ENCODE measurements at regions not wholly inside any gene's neighbourhood (a gene's known extent, or its start where the extent isn't known, plus 50 kb on each side); places are given as distances from the start of the nearest gene placed in this dataset.

DNA sequence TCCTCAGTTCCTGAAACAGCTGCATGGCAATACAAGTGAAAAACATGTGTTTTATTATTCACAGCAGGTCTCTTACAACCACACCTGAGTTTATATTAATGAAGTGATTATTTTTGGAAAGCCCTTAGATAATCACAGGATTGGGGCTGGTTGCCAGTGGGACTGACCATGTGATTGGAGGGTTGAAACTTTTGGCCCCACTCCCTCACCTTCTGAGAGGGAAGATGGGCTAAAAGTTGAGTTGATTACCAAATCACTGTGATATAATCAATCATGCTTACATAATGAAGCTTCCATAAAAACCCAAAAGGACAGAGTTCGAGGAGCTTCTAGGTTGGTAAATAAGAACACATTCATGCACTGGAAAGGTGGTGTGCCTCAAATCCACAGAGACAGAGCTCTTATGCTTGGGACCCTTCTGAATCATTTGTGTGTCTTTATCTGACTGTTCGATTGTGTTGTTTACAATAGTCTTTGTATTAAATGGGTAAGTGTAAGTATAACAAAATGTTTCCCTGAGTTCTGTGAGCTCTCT, 393.9 kb downstream of the RPS24 start:
- Histone ChIP-seq H3K36me3 (ENCODE audit: control insufficient read depth in 1 of 2, insufficient read depth in 2 of 2, low read length in 2 of 2) (no peaks in the 10 kb centered on the region), H3K9ac (ENCODE audit: low read length) (no peak overlapping the region), H3K9me2 (ENCODE audit: insufficient read depth) (no peaks in the 10 kb centered on the region), H3K4me1 (ENCODE audit: control insufficient read depth in 1 of 2, insufficient read depth in 2 of 2, low read length in 2 of 2) (no peaks in the 10 kb centered on the region), H4K20me1 (ENCODE audit: insufficient read depth) (no peaks in the 10 kb centered on the region), H3K79me2 (ENCODE audit: insufficient read depth, low read length) (no peaks in the 10 kb centered on the region), H3K27me3 (ENCODE audit: insufficient read depth, low read length) (peaks cover 44% of the 10 kb centered on the region), H3K4me3 (replicated peaks in 1 of 2; ENCODE audit: low read depth in 1 of 2, low read length in 2 of 2) (no peak overlapping the region), H3K4me2 (ENCODE audit: low read length) (no peak overlapping the region), H3K9me3 (ENCODE audit: control insufficient read depth in 1 of 2, insufficient read depth in 1 of 2, low read depth in 1 of 2, low read length in 2 of 2) (no peaks in the 10 kb centered on the region), H3K27ac (ENCODE audit: low read depth, low read length) (no peak overlapping the region), H2AFZ (ENCODE audit: low read depth, low read length, poor library complexity, severe bottlenecking) (no peak overlapping the region)
- ATAC-seq (no peak), DNase-seq (ENCODE audit: low read depth, low spot score) (no peak)
- ChIA-PET POLR2A (no interaction called here), CTCF (no interaction called here), RAD21 (ENCODE audit: low non-redundant PET in 1 of 2, low total read pairs in 2 of 2, uncharacterized antibody in 2 of 2, unreplicated experiment in 2 of 2) (no interaction called here)
- TF ChIP-seq YY1 (IDR thresholded peaks at IDR 0.05; ENCODE audit: extremely low read depth, insufficient replicate concordance, low read depth, low read length) (no peak), FOSL1 (IDR thresholded peaks at IDR 0.05; ENCODE audit: low read depth) (no peak), ATF3 (IDR thresholded peaks at IDR 0.05) (no peak), TCF7L2 (IDR thresholded peaks at IDR 0.05; ENCODE audit: borderline replicate concordance, extremely low read depth, insufficient read depth, insufficient read length) (no peak), EGR1 (IDR thresholded peaks at IDR 0.05; ENCODE audit: low read depth) (no peak), ZFX (IDR thresholded peaks at IDR 0.05) (no peak), ZNF274 (IDR thresholded peaks at IDR 0.05; ENCODE audit: low read depth, low read length) (no peak), POLR2A (IDR thresholded peaks at IDR 0.05; ENCODE audit: borderline replicate concordance, extremely low read depth, insufficient read depth, insufficient read length) (no peak), EZH2phosphoT487 (IDR thresholded peaks at IDR 0.05; ENCODE audit: borderline replicate concordance) (no peak)
- intact Hi-C loops (cut with micrococcal nuclease) = no loop called here
- BruUV-seq (replicated peaks) = no TSS peak

DNA sequence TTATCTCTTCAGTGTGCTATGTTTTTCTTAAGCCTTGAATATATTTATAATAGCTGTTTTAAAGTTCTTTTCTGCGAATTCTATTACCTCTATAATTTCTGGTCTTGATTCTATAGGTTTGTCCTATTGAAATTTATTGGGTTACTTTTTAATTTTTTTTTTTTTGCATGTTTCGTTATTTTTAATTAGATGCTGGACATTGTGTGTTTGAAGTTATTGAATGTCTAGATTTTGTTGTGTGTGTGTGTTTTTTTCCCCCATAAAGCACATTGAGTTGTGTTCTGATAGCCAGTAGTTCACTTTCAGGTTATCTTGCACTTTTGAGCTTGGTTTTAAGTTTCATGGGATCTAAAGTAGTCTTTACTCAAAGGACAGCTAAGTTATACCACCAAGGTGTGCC, 394.9 kb downstream of the RPS24 start:
- Histone ChIP-seq H3K4me3 (replicated peaks in 1 of 2; ENCODE audit: low read depth in 1 of 2, low read length in 2 of 2) (no peak overlapping the region), H3K9me2 (ENCODE audit: insufficient read depth) (no peaks in the 10 kb centered on the region), H3K27ac (ENCODE audit: low read depth, low read length) (no peak overlapping the region), H3K36me3 (ENCODE audit: control insufficient read depth in 1 of 2, insufficient read depth in 2 of 2, low read length in 2 of 2) (no peaks in the 10 kb centered on the region), H4K20me1 (ENCODE audit: insufficient read depth) (no peaks in the 10 kb centered on the region), H3K79me2 (ENCODE audit: insufficient read depth, low read length) (no peaks in the 10 kb centered on the region), H3K4me1 (ENCODE audit: control insufficient read depth in 1 of 2, insufficient read depth in 2 of 2, low read length in 2 of 2) (no peaks in the 10 kb centered on the region), H2AFZ (ENCODE audit: low read depth, low read length, poor library complexity, severe bottlenecking) (no peak overlapping the region), H3K27me3 (ENCODE audit: insufficient read depth, low read length) (peaks cover 44% of the 10 kb centered on the region), H3K9me3 (ENCODE audit: control insufficient read depth in 1 of 2, insufficient read depth in 1 of 2, low read depth in 1 of 2, low read length in 2 of 2) (no peaks in the 10 kb centered on the region), H3K9ac (ENCODE audit: low read length) (no peak overlapping the region), H3K4me2 (ENCODE audit: low read length) (no peak overlapping the region)
- intact Hi-C loops (cut with micrococcal nuclease) = no loop called here
- POLR2A ChIA-PET = no interaction called here
- CTCF ChIA-PET = no interaction called here
- ATAC-seq (no peak), DNase-seq (ENCODE audit: low read depth, low spot score) (no peak)
- TF ChIP-seq ELF1 (IDR thresholded peaks at IDR 0.05; ENCODE audit: borderline replicate concordance, low read depth) = no peak
- TF ChIP-seq SIN3A (IDR thresholded peaks at IDR 0.05; ENCODE audit: low read depth) = no peak
- TF ChIP-seq TCF7L2 (IDR thresholded peaks at IDR 0.05; ENCODE audit: borderline replicate concordance, extremely low read depth, insufficient read depth, insufficient read length) = no peak
- TF ChIP-seq CTCF (IDR thresholded peaks at IDR 0.05 in 2 of 3, conservative IDR thresholded peaks at IDR 0.05 in 1 of 3; ENCODE audit: borderline replicate concordance in 1 of 3, insufficient read depth in 1 of 3, low read depth in 2 of 3, low read length in 2 of 3) = no peak
- no peak for TF ChIP-seq ZFX (IDR thresholded peaks at IDR 0.05)
- TF ChIP-seq POLR2A (IDR thresholded peaks at IDR 0.05; ENCODE audit: borderline replicate concordance, extremely low read depth, insufficient read depth, insufficient read length) = no peak
- TF ChIP-seq CEBPB (IDR thresholded peaks at IDR 0.05; ENCODE audit: low read depth) = no peak
- no peak for TF ChIP-seq FOSL1 (IDR thresholded peaks at IDR 0.05; ENCODE audit: low read depth)
- no peak for TF ChIP-seq EGR1 (IDR thresholded peaks at IDR 0.05; ENCODE audit: low read depth)
- no peak for TF ChIP-seq ZNF274 (IDR thresholded peaks at IDR 0.05; ENCODE audit: low read depth, low read length)
- no TSS peak for BruUV-seq (replicated peaks)
- RAD21 ChIA-PET (ENCODE audit: low non-redundant PET in 1 of 2, low total read pairs in 2 of 2, uncharacterized antibody in 2 of 2, unreplicated experiment in 2 of 2) = no interaction called here

All from HCT116 (cell line).